ENCODE measurements at regions not wholly inside any gene's neighbourhood (a gene's known extent, or its start where the extent isn't known, plus 50 kb on each side); places are given as distances from the start of the nearest gene placed in this dataset.

GRCh38 chr6:74807674-74808073, 398.2 kb downstream of the COL12A1 start:
- no peak for TF ChIP-seq CTCF (IDR thresholded peaks at IDR 0.05 in 8 of 11, conservative IDR thresholded peaks at IDR 0.05 in 3 of 11)
- no peak for TF ChIP-seq POLR2A (IDR thresholded peaks at IDR 0.05)
- TF ChIP-seq POLR2AphosphoS5 (IDR thresholded peaks at IDR 0.05), result no peak
